SU-DHL-6 (cell line): ENCODE measurements at regions not wholly inside any gene's neighbourhood (a gene's known extent, or its start where the extent isn't known, plus 50 kb on each side); places are given as distances from the start of the nearest gene placed in this dataset.

Experiments used
- H2AFZ ChIP-seq: fragments of 200-600 bp; sonication (generic); 2 replicates; pipeline ENCODE4 v1.6.1; 2014; ENCODE audit warnings: low read depth, mild to moderate bottlenecking, moderate library complexity, mixed read lengths, antibody characterized with exemption, low read length; ENCODE audit not compliant: severe bottlenecking
- H3F3A ChIP-seq: fragments of 200-600 bp; shearing (Covaris generic); 2 replicates; pipeline ENCODE4 v1.6.0; 2016; ENCODE audit warnings: antibody characterized with exemption, mild to moderate bottlenecking; ENCODE audit not compliant: insufficient read depth
- H3K27ac ChIP-seq: fragments of 200-600 bp; sonication (generic); 2 replicates; pipeline ENCODE4 v1.5.1; 2016; ENCODE audit warnings: low read depth, mild to moderate bottlenecking, low read length, moderate library complexity, mixed read lengths
- H3K27me3 ChIP-seq: fragments of 200-600 bp; sonication (generic), shearing (Covaris generic); 2 replicates; pipeline ENCODE4 v1.6.0; 2014; ENCODE audit warnings: mild to moderate bottlenecking, low read length
- H3K36me3 ChIP-seq: fragments of 200-600 bp; sonication (generic); 2 replicates; pipeline ENCODE4 v1.6.1; 2014; ENCODE audit warnings: mild to moderate bottlenecking, low read length, mixed read lengths
- H3K4me2 ChIP-seq: fragments of 300-600, 200-600 bp; shearing (Covaris generic), sonication (generic); 2 replicates; pipeline ENCODE4 v1.6.0; 2014; ENCODE audit warnings: low read length, low read depth, mild to moderate bottlenecking; ENCODE audit not compliant: poor library complexity, severe bottlenecking
- H3K4me3 ChIP-seq: fragments of 200-600 bp; sonication (generic); 2 replicates; pipeline ENCODE4 v1.5.1; 2014; ENCODE audit warnings: antibody characterized with exemption, low read length, mild to moderate bottlenecking, mixed read lengths; ENCODE audit not compliant: insufficient read depth, poor library complexity, severe bottlenecking
- H3K79me2 ChIP-seq: fragments of 200-600 bp; sonication (generic); 2 replicates; pipeline ENCODE4 v1.6.1; 2014; ENCODE audit warnings: mild to moderate bottlenecking, low read length, moderate library complexity; ENCODE audit not compliant: insufficient read depth
- H3K9ac ChIP-seq: fragments of 200-600 bp; sonication (generic); 2 replicates; pipeline ENCODE4 v1.7.0; 2014; ENCODE audit warnings: mild to moderate bottlenecking, low read length
- H3K9me2 ChIP-seq: fragments of 200-600 bp; sonication (generic); replicated peaks from 2 replicates; pipeline ENCODE4 v1.6.1; 2014; ENCODE audit warnings: low read length; ENCODE audit not compliant: insufficient read depth
- H3K9me3 ChIP-seq: fragments of 200-600 bp; sonication (generic); 2 replicates; pipeline ENCODE4 v1.6.1; 2014; ENCODE audit warnings: low read length, mixed read lengths; ENCODE audit not compliant: insufficient read depth
- H4K20me1 ChIP-seq: fragments of 200-600 bp; sonication (generic); 2 replicates; pipeline ENCODE4 v1.6.1; 2014; ENCODE audit warnings: low read depth, mild to moderate bottlenecking, antibody characterized with exemption, low read length, moderate library complexity, mixed read lengths
- EZH2phosphoT487 ChIP-seq: fragments of 200-600 bp; sonication (generic), shearing (Covaris generic); conservative IDR thresholded peaks from 2 replicates; pipeline ENCODE4 v1.6.1; 2018; ENCODE audit warnings: mild to moderate bottlenecking, antibody characterized with exemption, low read length, moderate library complexity, mixed read lengths
- TF ChIP-seq, protein P1 (sequence below): fragments of 200-600 bp; sonication (generic); IDR thresholded peaks from one replicate; pipeline ENCODE4 v1.5.1; 2017; ENCODE audit warnings: antibody characterized with exemption, mild to moderate bottlenecking, low read length, moderate library complexity; ENCODE audit not compliant: insufficient read depth, poor library complexity, severe bottlenecking

DNA sequence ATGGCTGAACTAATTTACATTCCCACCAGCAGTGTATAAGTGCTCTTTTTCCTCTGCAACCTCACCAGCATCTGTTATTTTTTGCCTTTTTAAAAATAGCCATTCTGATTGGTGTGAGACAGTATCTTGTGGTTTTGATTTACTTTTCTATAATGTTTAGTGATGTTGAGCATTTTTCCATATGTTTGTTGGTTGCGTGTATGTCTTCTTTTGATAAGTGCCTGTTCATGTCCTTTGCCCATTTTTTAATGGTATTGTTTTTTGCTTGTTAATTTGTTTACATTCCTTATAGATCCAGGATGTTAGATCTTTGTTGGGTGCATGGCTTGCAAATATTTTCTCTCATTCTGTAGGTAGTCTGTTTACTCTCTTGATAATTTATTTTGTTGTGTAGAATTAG is 169.9 kb downstream of the PRL start:
- Histone ChIP-seq H2AFZ (no peak overlapping the region), H4K20me1 (no peaks in the 10 kb centered on the region), H3K9me3 (no peaks in the 10 kb centered on the region)

DNA sequence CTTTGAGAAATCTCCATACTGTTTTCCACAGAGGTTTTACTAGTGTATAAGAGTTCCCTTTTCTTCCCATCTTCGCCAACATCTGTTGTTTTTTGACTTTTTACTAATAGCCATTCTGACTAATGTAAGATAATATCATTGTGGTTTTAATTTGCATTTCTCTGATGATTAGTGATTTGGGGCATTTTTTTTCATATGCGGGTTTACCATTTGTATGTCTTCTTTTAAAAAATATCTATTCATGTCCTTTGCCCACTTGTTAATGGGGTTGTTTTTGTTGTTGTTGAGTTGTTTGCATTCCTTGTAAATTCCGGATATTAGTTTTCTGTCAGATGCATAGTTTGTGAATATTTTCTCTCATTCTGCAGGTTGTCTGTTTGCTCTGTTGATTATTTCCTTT is 167.1 kb downstream of the PRL start:
- H3K9me2 ChIP-seq: no peaks in the 10 kb centered on the region
- no peak overlapping the region for H3K27ac ChIP-seq
- TF ChIP-seq, protein P1, sequence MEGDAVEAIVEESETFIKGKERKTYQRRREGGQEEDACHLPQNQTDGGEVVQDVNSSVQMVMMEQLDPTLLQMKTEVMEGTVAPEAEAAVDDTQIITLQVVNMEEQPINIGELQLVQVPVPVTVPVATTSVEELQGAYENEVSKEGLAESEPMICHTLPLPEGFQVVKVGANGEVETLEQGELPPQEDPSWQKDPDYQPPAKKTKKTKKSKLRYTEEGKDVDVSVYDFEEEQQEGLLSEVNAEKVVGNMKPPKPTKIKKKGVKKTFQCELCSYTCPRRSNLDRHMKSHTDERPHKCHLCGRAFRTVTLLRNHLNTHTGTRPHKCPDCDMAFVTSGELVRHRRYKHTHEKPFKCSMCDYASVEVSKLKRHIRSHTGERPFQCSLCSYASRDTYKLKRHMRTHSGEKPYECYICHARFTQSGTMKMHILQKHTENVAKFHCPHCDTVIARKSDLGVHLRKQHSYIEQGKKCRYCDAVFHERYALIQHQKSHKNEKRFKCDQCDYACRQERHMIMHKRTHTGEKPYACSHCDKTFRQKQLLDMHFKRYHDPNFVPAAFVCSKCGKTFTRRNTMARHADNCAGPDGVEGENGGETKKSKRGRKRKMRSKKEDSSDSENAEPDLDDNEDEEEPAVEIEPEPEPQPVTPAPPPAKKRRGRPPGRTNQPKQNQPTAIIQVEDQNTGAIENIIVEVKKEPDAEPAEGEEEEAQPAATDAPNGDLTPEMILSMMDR: no peak
- TF ChIP-seq EZH2phosphoT487: no peak
- H3K79me2 ChIP-seq: no peaks in the 10 kb centered on the region
- H3K4me2 ChIP-seq: no peak overlapping the region
- peaks cover 6% of the 10 kb centered on the region; the same call in 1 of the 2 replicates for H3K9me3 ChIP-seq
- H4K20me1 ChIP-seq: no peaks in the 10 kb centered on the region
- no peaks in the 10 kb centered on the region for H3K36me3 ChIP-seq
- H3K9ac ChIP-seq: no peak overlapping the region
- no peaks in the 10 kb centered on the region for H3F3A ChIP-seq
- no peaks in the 10 kb centered on the region for H3K27me3 ChIP-seq
- H3K4me3 ChIP-seq: no peak overlapping the region
- no peak overlapping the region for H2AFZ ChIP-seq

More for the DNA sequence above, 169.9 kb downstream of the PRL start:
- H3F3A ChIP-seq: no peaks in the 10 kb centered on the region
- H3K27me3 ChIP-seq: no peaks in the 10 kb centered on the region
- no peaks in the 10 kb centered on the region for H3K36me3 ChIP-seq
- no peaks in the 10 kb centered on the region for H3K9me2 ChIP-seq
- TF ChIP-seq, protein P1: no peak
- no peak for TF ChIP-seq EZH2phosphoT487
- H3K79me2 ChIP-seq: no peaks in the 10 kb centered on the region
- H3K9ac ChIP-seq: no peak overlapping the region
- no peak overlapping the region for H3K4me3 ChIP-seq
- H3K4me2 ChIP-seq: no peak overlapping the region
- no peak overlapping the region for H3K27ac ChIP-seq

DNA sequence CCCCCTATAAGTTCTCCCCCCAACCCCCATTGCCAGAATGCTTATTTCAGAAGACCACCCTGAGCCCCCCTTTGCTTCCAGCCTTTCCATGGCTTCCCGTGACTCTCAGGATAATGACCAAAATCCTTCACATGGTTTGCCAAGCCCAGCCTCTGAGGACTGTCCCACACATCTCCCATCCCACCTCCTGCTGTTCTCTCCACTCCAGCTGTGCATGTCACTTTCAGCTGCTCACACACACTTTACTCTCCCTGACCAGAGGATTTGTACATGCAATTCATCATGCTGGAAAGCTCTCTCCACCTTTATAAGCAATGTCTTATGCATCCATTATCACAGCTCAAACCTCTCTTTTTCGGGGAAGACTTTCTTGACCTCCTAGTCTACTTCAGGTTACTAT is 164.2 kb downstream of the PRL start:
- Histone ChIP-seq H3F3A (no peaks in the 10 kb centered on the region), H2AFZ (no peak overlapping the region), H3K9ac (no peak overlapping the region), H3K27me3 (no peaks in the 10 kb centered on the region), H4K20me1 (no peaks in the 10 kb centered on the region), H3K9me3 (peaks cover 6% of the 10 kb centered on the region; the same call in 1 of the 2 replicates), H3K4me2 (no peak overlapping the region), H3K4me3 (no peak overlapping the region), H3K79me2 (no peaks in the 10 kb centered on the region), H3K27ac (no peak overlapping the region), H3K9me2 (no peaks in the 10 kb centered on the region), H3K36me3 (no peaks in the 10 kb centered on the region)
- TF ChIP-seq, protein P1: no peak
- TF ChIP-seq EZH2phosphoT487: no peak
